SK-N-SH treated with all-trans-retinoic acid at 6 μM for 48 hours (cell line): ENCODE measurements at regions not wholly inside any gene's neighbourhood (a gene's known extent, or its start where the extent isn't known, plus 50 kb on each side); places are given as distances from the start of the nearest gene placed in this dataset.

Experiments
- ATAC-seq: fragments of 200-7000 bp; cut with Tn5 transposase; 3 replicates; pipeline ENCODE4 v1.9.1; 2020; ENCODE audit warnings: mild to moderate bottlenecking, moderate library complexity
- ARNTL ChIP-seq: fragments of 450-650 bp; formaldehyde crosslinking; IDR thresholded peaks from 2 replicates; pipeline ENCODE4 v1.5.0; 2020; ENCODE audit warnings: low read depth, mild to moderate bottlenecking, moderate library complexity, borderline replicate concordance
- BACH2 ChIP-seq: fragments of 250-450 bp; sonication (Bioruptor Pico); IDR thresholded peaks from 2 replicates; pipeline ENCODE4 v1.9.0; 2021; ENCODE audit warnings: mild to moderate bottlenecking, borderline replicate concordance
- CREB5 ChIP-seq: fragments of 250-450 bp; sonication (Bioruptor Pico); IDR thresholded peaks from 2 replicates; pipeline ENCODE4 v1.5.1; 2020; ENCODE audit warnings: low read depth, mild to moderate bottlenecking, moderate library complexity
- CSDC2 ChIP-seq: fragments of 250-450 bp; sonication (Bioruptor Pico); IDR thresholded peaks from 2 replicates; pipeline ENCODE4 v1.5.0; 2020; ENCODE audit warnings: mild to moderate bottlenecking, moderate library complexity
- CSRNP3 ChIP-seq: fragments of 250-450 bp; sonication (Bioruptor Pico); IDR thresholded peaks from 2 replicates; pipeline ENCODE4 v1.5.1; 2021; ENCODE audit warnings: mild to moderate bottlenecking, moderate library complexity
- ESRRG ChIP-seq: fragments of 250-450 bp; sonication (Bioruptor Pico); IDR thresholded peaks from 2 replicates; pipeline ENCODE4 v1.6.1; 2021; ENCODE audit warnings: mild to moderate bottlenecking
- GLIS3 ChIP-seq: fragments of 250-450 bp; sonication (Bioruptor Pico); IDR thresholded peaks from 2 replicates; pipeline ENCODE4 v1.5.0; 2020; ENCODE audit warnings: mild to moderate bottlenecking, moderate library complexity
- ISL1 ChIP-seq: fragments of 250-450 bp; sonication (Bioruptor Pico); IDR thresholded peaks from 2 replicates; pipeline ENCODE4 v2.1.2; 2022; ENCODE audit warnings: mild to moderate bottlenecking, moderate library complexity
- OSR1 ChIP-seq: fragments of 250-450 bp; sonication (Bioruptor Pico); IDR thresholded peaks from 2 replicates; pipeline ENCODE4 v1.8.0; 2022; ENCODE audit warnings: moderate library complexity, mild to moderate bottlenecking, inconsistent platforms
- PATZ1 ChIP-seq: fragments of 250-450 bp; sonication (Bioruptor Pico); IDR thresholded peaks from 2 replicates; pipeline ENCODE4 v1.8.0; 2020; ENCODE audit warnings: mild to moderate bottlenecking, moderate library complexity, borderline replicate concordance
- POU6F1 ChIP-seq: fragments of 250-450 bp; sonication (Bioruptor Pico); IDR thresholded peaks from 2 replicates; pipeline ENCODE4 v1.8.0; 2021; ENCODE audit warnings: low read depth, mild to moderate bottlenecking, moderate library complexity, borderline replicate concordance
- PPARA ChIP-seq: fragments of 250-450 bp; sonication (Bioruptor Pico); IDR thresholded peaks from 2 replicates; pipeline ENCODE4 v1.5.0; 2020; ENCODE audit warnings: mild to moderate bottlenecking, borderline replicate concordance
- RARB ChIP-seq: fragments of 250-450 bp; sonication (Bioruptor Pico); IDR thresholded peaks from 2 replicates; pipeline ENCODE4 v1.8.0; 2021; ENCODE audit warnings: mild to moderate bottlenecking, moderate library complexity
- SNAI2 ChIP-seq: fragments of 250-450 bp; sonication (Bioruptor Pico); IDR thresholded peaks from 2 replicates; pipeline ENCODE4 v1.5.0; 2020; ENCODE audit warnings: mild to moderate bottlenecking, moderate library complexity
- TCF4 ChIP-seq: fragments of 250-450 bp; sonication (Bioruptor Pico); IDR thresholded peaks from 2 replicates; pipeline ENCODE4 v1.8.0; 2021; ENCODE audit warnings: mild to moderate bottlenecking, moderate library complexity, borderline replicate concordance
- ZC3H10 ChIP-seq: fragments of 250-450 bp; sonication (Bioruptor Pico); IDR thresholded peaks from 2 replicates; pipeline ENCODE4 v1.5.1; 2021; ENCODE audit warnings: mild to moderate bottlenecking, moderate library complexity
- ZFP3 ChIP-seq: fragments of 250-450 bp; sonication (Bioruptor Pico); IDR thresholded peaks from 2 replicates; pipeline ENCODE4 v1.5.0; 2020; ENCODE audit warnings: mild to moderate bottlenecking, moderate library complexity
- ZFP30 ChIP-seq: fragments of 450-650 bp; formaldehyde crosslinking; IDR thresholded peaks from 2 replicates; pipeline ENCODE4 v1.5.0; 2022; ENCODE audit warnings: mild to moderate bottlenecking, moderate library complexity
- ZNF70 ChIP-seq: fragments of 450-650 bp; formaldehyde crosslinking; IDR thresholded peaks from 2 replicates; pipeline ENCODE4 v1.5.0; 2020; ENCODE audit warnings: mild to moderate bottlenecking, moderate library complexity
- ZNF8 ChIP-seq: fragments of 450-650 bp; formaldehyde crosslinking; IDR thresholded peaks from 2 replicates; pipeline ENCODE4 v1.5.0; 2020; ENCODE audit warnings: mild to moderate bottlenecking, moderate library complexity

GRCh38 chr10:129035052-129035827 lies 431.8 kb upstream of the MGMT start:
- no peak for TF ChIP-seq ZFP30 (CRISPR knock-in tag)
- no peak for TF ChIP-seq ZNF8 (CRISPR knock-in tag)
- TF ChIP-seq ZC3H10 (CRISPR knock-in tag) = no peak
- TF ChIP-seq BACH2 (CRISPR knock-in tag) = no peak
- TF ChIP-seq ZNF70 (CRISPR knock-in tag) = no peak
- no peak for TF ChIP-seq CSRNP3
- ATAC-seq = no peak

DNA sequence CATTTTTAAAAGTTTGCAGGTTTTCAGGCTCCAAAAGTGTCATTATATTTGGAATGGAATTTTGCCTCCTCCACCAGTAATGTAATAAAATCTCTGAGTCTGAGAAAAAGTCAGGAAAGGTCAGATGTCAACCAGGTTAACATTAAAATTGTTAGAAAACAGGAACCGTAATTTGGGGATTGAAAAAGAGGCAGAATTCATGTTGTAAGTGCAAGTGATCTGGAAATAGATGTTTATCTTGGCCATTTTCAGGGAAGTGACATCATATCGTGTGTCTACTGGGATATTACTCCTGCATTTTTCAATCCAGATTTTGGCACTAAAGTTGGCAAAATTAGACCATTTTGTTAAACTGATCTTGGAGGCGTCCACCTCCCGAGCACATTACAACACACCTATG lies 428.5 kb upstream of the MGMT start:
- TF ChIP-seq ZNF70 (CRISPR knock-in tag) (no peak), ZNF8 (CRISPR knock-in tag) (no peak), ZFP30 (CRISPR knock-in tag) (no peak), ZFP3 (no peak), POU6F1 (CRISPR knock-in tag) (no peak), PATZ1 (no peak), OSR1 (CRISPR knock-in tag) (no peak), BACH2 (CRISPR knock-in tag) (no peak)
- TF ChIP-seq, all 23 proteins: peak for 0
- no peak for ATAC-seq

GRCh38 chr10:129039406-129040370 lies 427.4 kb upstream of the MGMT start:
- TF ChIP-seq PPARA (no peak), ARNTL (CRISPR knock-in tag) (no peak), BACH2 (CRISPR knock-in tag) (no peak), OSR1 (CRISPR knock-in tag) (no peak), TCF4 (CRISPR knock-in tag) (no peak), POU6F1 (CRISPR knock-in tag) (no peak), ZC3H10 (CRISPR knock-in tag) (no peak), GLIS3 (CRISPR knock-in tag) (no peak), ESRRG (CRISPR knock-in tag) (no peak), SNAI2 (CRISPR knock-in tag) (no peak), ISL1 (no peak), CREB5 (CRISPR knock-in tag) (no peak), RARB (CRISPR knock-in tag) (no peak), CSRNP3 (no peak), CSDC2 (no peak), ZFP30 (CRISPR knock-in tag) (no peak)
- no peak for ATAC-seq
